Stimulated activated CD4-positive, alpha-beta T cell treated with anti-CD3 and anti-CD28 coated beads, Interleukin-4, amount 100 ng/mL, for 24 hours (primary cell): ENCODE measurements at regions not wholly inside any gene's neighbourhood (a gene's known extent, or its start where the extent isn't known, plus 50 kb on each side); places are given as distances from the start of the nearest gene placed in this dataset.

Experiments used
- DNase-seq: peaks from one replicate; pipeline ENCODE4 v3.0.0-alpha.2; 2020

GRCh38 chr5:74037321-74037720 lies 411.3 kb downstream of the ARHGEF28 start:
- no peak for DNase-seq

GRCh38 chr5:74035521-74035937 lies 409.5 kb downstream of the ARHGEF28 start:
- DNase-seq, result no peak

DNA sequence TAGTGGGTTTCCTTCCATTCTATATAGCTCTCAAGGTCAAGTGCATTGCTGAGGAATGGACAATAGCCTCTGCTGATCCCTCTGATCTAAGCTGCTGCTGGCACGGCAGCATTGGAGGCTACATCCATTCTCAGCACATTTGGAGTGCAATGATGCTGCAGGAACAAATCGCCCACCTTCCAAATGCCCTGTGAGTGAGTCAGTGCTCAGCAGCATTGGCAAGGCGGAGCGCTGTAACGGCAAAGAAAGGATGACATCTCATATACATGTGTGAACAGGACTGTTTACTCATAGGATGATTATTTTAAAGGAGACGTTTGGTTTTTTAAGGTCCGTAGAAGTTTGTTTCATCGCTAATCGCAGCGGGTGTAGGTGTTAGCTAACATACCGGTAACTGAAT lies 408.7 kb downstream of the ARHGEF28 start:
- no peak for DNase-seq

GRCh38 chr5:74032617-74033016 lies 406.6 kb downstream of the ARHGEF28 start:
- DNase-seq, result no peak

DNA sequence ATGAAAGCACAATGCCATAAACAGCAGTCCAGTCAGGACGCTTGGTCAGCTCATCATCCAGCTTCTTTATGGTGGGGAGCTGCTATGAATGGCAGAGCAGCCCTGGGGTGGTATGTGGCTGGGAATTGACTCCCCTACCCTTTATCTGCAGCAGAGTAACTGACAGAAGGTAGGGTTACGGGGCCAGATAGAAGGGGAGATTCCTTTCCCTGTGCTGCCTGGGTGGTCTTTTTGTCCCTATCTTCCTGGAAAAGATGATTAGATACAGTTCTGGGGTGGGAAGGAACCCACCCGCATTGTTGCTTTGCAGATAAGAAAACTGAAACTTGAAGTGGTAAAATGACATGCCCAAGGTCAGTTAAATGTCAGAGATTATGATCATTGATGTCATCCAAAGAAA lies 405.5 kb downstream of the ARHGEF28 start:
- DNase-seq, result no peak

GRCh38 chr5:74030821-74031220 lies 404.8 kb downstream of the ARHGEF28 start:
- no peak for DNase-seq

DNA sequence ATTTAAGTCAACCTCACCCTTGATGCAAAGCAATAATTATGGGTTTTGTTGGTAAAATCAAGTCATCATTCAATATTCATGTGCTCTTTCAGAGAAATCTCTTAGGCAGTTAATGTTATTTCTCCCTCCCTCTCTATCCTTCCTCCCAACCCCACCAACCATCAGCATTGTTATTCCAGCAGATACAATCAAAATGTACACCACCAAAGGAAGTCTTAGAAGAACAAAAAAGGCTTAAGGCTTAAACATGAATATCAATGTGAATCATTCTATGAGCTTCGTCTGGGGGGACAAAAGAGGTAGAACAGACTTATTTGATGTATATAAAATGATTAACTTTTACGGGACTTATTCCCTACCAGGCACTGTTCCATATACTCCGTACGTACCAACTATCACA lies 404.4 kb downstream of the ARHGEF28 start:
- no peak for DNase-seq

- no peak for DNase-seq
These were observed 403.0 kb downstream of the ARHGEF28 start for GRCh38 chr5:74028976-74029375.

DNA sequence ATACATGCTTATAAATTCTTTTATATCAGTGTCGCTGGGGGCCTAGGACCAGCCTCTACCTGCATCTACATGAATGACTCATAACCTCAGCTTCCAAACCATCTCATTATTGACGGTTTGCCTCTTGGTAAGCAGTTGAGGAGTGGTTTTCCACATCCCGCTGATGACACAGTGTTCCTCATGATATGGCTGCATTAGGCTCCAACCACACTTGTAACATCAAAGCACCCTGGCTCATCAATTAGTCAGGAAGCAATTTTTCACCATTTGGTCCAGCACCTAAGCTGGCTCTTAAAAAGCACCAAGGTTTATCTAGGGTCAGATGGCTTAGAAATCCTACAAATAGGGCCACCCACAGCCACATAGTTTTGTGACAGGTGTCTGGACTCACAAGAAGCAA lies 402.4 kb downstream of the ARHGEF28 start:
- DNase-seq, result no peak

DNA sequence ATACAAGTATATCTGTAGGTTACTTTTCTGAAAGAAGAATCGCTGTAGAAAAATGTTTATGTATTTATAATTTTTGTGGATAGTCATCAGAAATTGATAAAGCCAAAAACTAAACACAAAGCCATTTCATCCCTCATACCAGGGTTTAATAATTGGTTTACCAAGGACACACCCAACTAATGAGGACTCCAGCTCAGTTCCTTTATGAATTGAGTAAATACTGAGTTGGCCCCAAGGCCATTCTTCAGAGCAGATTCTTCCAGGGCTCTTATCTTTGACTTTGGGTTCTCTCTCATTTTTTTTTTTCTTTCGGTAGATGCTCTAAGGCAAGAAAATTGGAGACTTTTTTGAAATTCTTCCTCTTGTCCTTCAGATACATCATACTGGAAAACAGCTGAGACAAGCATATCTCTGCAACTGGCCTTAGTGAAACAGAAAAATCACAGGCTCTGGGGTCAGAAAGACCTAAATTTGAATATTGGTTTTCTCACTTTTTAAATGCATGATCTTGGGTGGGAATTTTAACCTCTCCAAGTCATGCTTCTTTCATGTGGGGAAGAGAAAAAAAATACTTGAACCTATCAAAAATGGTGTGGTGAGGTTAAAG lies 401.8 kb downstream of the ARHGEF28 start:
- DNase-seq, result no peak

- DNase-seq, result no peak
These were observed 400.3 kb downstream of the ARHGEF28 start for GRCh38 chr5:74026310-74026709.

DNA sequence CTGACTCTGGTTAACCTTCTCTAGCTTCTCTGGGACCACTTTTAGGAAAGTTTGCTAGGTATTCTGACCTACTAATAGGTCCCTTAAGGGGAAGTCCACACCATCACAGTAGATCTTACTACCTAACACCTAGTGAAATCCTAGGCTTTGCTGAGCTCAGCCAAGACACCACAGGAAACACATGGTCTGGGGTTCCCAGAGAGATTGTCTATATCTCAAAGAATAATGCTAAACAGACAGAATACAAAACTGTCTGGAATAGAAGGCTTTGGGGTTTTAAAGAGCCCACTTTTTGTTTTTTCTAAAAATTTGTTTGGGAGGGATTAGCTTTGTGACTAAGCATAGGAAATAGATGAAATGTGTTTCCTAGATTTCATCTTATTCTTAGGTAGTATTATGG lies 395.1 kb downstream of the ARHGEF28 start:
- no peak for DNase-seq

- DNase-seq, result no peak
These were observed 394.5 kb downstream of the ARHGEF28 start for GRCh38 chr5:74020503-74020902.

DNA sequence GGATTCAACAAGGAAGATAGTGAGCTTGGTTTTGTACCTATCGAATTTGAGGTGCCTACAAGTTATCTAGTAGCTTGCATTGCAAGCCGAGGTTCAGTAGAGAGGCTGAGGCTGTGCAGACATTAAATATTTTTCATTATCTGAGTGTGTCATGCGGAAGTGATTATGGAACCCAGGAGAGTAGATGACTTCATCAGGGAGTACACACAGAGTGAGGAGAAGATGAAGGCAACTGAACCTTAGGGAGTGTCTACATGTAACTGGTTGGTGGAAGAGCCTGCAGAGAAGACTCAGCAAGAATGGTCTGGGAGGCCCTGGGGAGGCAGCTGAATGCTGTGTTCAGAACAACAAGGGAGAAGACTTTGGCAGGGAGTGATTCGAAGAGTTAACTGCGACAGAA lies 393.9 kb downstream of the ARHGEF28 start:
- DNase-seq, result no peak

GRCh38 chr5:74017786-74018211 lies 391.8 kb downstream of the ARHGEF28 start:
- no peak for DNase-seq

GRCh38 chr5:74017112-74017511 lies 391.1 kb downstream of the ARHGEF28 start:
- DNase-seq, result no peak

GRCh38 chr5:74016373-74016772 lies 390.4 kb downstream of the ARHGEF28 start:
- DNase-seq, result no peak

GRCh38 chr5:74015716-74016115 lies 389.7 kb downstream of the ARHGEF28 start:
- DNase-seq, result no peak

DNA sequence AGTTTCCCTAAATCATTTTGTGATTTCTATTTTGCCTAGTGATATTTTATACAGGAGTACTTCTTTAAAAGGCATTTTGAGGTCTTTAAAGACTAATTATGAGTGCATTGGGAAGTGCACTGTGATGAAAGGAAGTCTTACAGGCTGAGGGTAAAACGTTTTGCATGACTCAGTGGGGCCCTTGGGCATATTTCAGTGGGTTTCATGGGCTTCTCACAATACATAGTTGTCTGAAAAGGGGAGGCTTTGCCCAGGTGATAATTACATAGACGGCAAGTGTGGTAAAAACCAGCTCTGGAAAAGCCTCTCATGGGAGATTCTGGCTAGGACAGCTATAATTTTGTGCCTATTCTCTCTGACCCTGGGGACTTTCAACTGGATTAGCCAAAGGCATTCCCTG lies 387.2 kb downstream of the ARHGEF28 start:
- no peak for DNase-seq

- no peak for DNase-seq
These were observed 383.5 kb downstream of the ARHGEF28 start for GRCh38 chr5:74009502-74009901.

DNA sequence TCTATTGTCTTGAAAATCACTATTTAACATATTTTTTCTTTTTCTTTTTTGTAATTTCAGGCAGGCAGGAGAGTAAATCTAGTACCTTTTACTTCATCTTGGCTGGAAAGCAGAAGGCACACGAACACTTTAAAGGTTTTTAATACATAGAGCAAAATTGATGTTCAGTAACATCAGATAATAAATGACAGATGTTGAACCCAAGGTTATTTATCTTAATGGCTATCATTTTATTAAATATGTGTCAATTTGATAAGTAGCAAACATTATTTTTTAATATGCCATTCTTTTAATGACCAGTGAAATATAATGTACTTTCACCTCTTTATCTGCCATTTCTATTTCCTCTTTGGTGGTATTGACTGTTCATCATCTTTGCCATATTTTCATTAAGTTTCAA lies 381.2 kb downstream of the ARHGEF28 start:
- no peak for DNase-seq

GRCh38 chr5:73999297-73999696 lies 373.3 kb downstream of the ARHGEF28 start:
- no peak for DNase-seq

- DNase-seq, result no peak
These were observed 372.5 kb downstream of the ARHGEF28 start for GRCh38 chr5:73998489-73998888.

- DNase-seq, result no peak
These were observed 372.0 kb downstream of the ARHGEF28 start for GRCh38 chr5:73997960-73998359.

DNA sequence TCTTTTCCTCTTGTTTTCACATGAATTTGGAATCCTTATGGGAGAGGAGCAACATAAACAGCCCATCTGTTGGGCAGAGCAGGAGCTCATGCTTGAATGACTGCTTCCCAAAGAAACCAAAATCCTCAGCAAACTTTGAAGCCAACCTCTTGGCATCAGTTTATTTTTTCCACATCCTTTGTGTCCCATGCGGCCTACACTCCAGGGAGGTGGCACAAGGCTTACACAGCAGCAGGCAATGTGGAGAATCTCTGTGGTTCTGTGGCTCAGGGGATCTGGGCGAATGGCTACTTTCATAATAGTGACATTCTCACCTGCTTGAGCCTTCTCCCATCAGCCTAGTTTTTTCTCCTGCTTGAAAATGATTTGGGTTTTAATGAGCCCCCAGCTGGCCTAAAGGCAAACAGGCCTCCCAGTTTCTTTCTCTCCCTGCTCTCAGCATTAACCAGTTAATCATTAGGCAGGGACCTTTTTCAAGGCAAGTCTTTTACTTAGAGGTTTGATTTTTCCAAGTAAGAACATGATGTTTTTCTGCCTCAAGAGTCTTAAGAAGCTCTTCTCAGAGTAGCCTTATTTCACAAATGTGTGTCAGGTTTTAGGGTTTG lies 370.3 kb downstream of the ARHGEF28 start:
- DNase-seq, result no peak
